B cell (primary cell): ENCODE measurements at regions not wholly inside any gene's neighbourhood (a gene's known extent, or its start where the extent isn't known, plus 50 kb on each side); places are given as distances from the start of the nearest gene placed in this dataset.

ENCODE experiments used
- ATAC-seq: fragments of 200-7000 bp; cut with Tn5 transposase; one replicate; pipeline ENCODE4 v1.10.0; 2021; ENCODE audit warnings: low read depth, mild to moderate bottlenecking, moderate number of reproducible peaks, moderate library complexity
- CTCF ChIA-PET: fragments of 350-600 bp; sonication (Branson Sonifier 250); formaldehyde crosslinking; loops from one replicate; lab custom pipeline; 2021; ENCODE audit warnings: antibody characterized with exemption, inconsistent platforms; lab: Charles Lee
- POLR2A ChIA-PET: fragments of 350-600 bp; sonication (Branson Sonifier 250); formaldehyde crosslinking; loops from one replicate; lab custom pipeline; 2021; ENCODE audit warnings: antibody characterized with exemption; lab: Charles Lee
- DNase-seq: peaks from one replicate; pipeline ENCODE4 v3.0.0; 2013
- H2AFZ ChIP-seq: 2 replicates; pipeline ENCODE4 v1.6.1; 2012; ENCODE audit warnings: mild to moderate bottlenecking, low read depth, low read length; ENCODE audit not compliant: insufficient read depth, poor library complexity, severe bottlenecking
- H3K27ac ChIP-seq, 2 donors: 1 replicate in 1 of 2; 2 replicates in 1 of 2; pipeline ENCODE4 v1.5.1; 2012 to 2013; ENCODE audit warnings: low read length in 2 of 2, mild to moderate bottlenecking in 2 of 2, moderate library complexity in 1 of 2
- H3K27me3 ChIP-seq, 4 experiments: fragments of 200-600 bp in 1 of 4; sonication (generic) in 1 of 4; replicated peaks in 1 of 4; 1 replicate in 2 of 4; 2 replicates in 2 of 4; pipeline versions ENCODE4 v1.6.1 to v1.7.0; 2013 to 2016; ENCODE audit warnings: low read length in 3 of 4, mild to moderate bottlenecking in 2 of 4, mixed read lengths in 1 of 4, moderate library complexity in 1 of 4; ENCODE audit not compliant: insufficient read depth in 4 of 4, control insufficient read depth in 3 of 4; ENCODE audit errors: control extremely low read depth in 1 of 4
- H3K36me3 ChIP-seq, 2 experiments: replicated peaks in 1 of 2; 1 replicate in 1 of 2; 2 replicates in 1 of 2; pipeline versions ENCODE4 v1.6.1 to v1.7.1; 2013; ENCODE audit warnings: low read length in 1 of 2; ENCODE audit not compliant: insufficient read depth in 2 of 2, control insufficient read depth in 1 of 2; ENCODE audit errors: control extremely low read depth in 1 of 2, extremely low read depth in 1 of 2
- H3K4me1 ChIP-seq, 2 donors: fragments of 200-600 bp in 1 of 2; sonication (generic) in 1 of 2; 1 replicate in 1 of 2; 2 replicates in 1 of 2; pipeline versions ENCODE4 v1.5.1 to v1.6.1; 2013 to 2017; ENCODE audit warnings: low read length in 2 of 2; ENCODE audit not compliant: control insufficient read depth in 2 of 2, insufficient read depth in 2 of 2
- H3K4me2 ChIP-seq: replicated peaks from 2 replicates; pipeline ENCODE3; 2012; ENCODE audit warnings: mild to moderate bottlenecking, low read depth, low read length; ENCODE audit not compliant: poor library complexity, severe bottlenecking
- H3K4me3 ChIP-seq, 5 experiments: fragments of 200-600 bp in 1 of 5; sonication (generic) in 1 of 5; 1 replicate in 3 of 5; 2 replicates in 2 of 5; pipeline versions ENCODE4 v1.5.1 to v1.7.0; 2011 to 2016; ENCODE audit warnings: low read length in 4 of 5, mild to moderate bottlenecking in 4 of 5, low read depth in 2 of 5, control low read depth in 1 of 5, moderate library complexity in 1 of 5; ENCODE audit not compliant: insufficient read depth in 1 of 5; ENCODE audit errors: control extremely low read depth in 1 of 5, extremely low read depth in 1 of 5
- H3K79me2 ChIP-seq: fragments of 200-600 bp; sonication (generic); one replicate; pipeline ENCODE4 v1.6.0; 2016; ENCODE audit warnings: low read length; ENCODE audit not compliant: control insufficient read depth, insufficient read depth
- H3K9ac ChIP-seq: fragments of 200-600 bp; sonication (generic); 2 replicates; pipeline ENCODE4 v1.6.1; 2017; ENCODE audit warnings: mild to moderate bottlenecking, low read length, moderate library complexity
- H3K9me3 ChIP-seq, 3 donors: one replicate each; pipeline versions ENCODE4 v1.6.1 to v1.7.1; 2013; ENCODE audit warnings: low read length in 2 of 3; ENCODE audit not compliant: control insufficient read depth in 2 of 3, insufficient read depth in 1 of 3; ENCODE audit errors: control extremely low read depth in 1 of 3
- H4K20me1 ChIP-seq: 2 replicates; pipeline ENCODE4 v1.6.0; 2012; ENCODE audit warnings: mild to moderate bottlenecking, low read length; ENCODE audit not compliant: insufficient read depth, control insufficient read depth, poor library complexity, severe bottlenecking
- H3K27ac Mint-ChIP-seq: one replicate; pipeline ENCODE4 v1.8.0; 2021; ENCODE audit warnings: mixed read lengths
- H3K27me3 Mint-ChIP-seq: one replicate; pipeline ENCODE4 v1.8.0; 2021; ENCODE audit warnings: mixed read lengths
- H3K4me1 Mint-ChIP-seq: one replicate; pipeline ENCODE4 v1.8.0; 2021; ENCODE audit warnings: mixed read lengths
- H3K4me3 Mint-ChIP-seq: one replicate; pipeline ENCODE4 v1.8.0; 2021; ENCODE audit warnings: mixed read lengths
- H3K9me3 Mint-ChIP-seq: one replicate; pipeline ENCODE4 v1.8.0; 2022; ENCODE audit warnings: mixed read lengths; ENCODE audit not compliant: insufficient read depth
- EZH2 ChIP-seq: IDR thresholded peaks from 2 replicates; pipeline ENCODE4 v1.6.1; 2012; ENCODE audit warnings: borderline replicate concordance, low read depth, mild to moderate bottlenecking, moderate library complexity, low read length; ENCODE audit not compliant: insufficient read depth, poor library complexity, severe bottlenecking
- WGBS: methylation state at CpG from one replicate; pipeline ENCODE4 v1.1.5; 2013; ENCODE audit warnings: missing lambda C conversion rate; ENCODE audit not compliant: insufficient coverage; 5-methylcytosine and 5-hydroxymethylcytosine counted together
- intact Hi-C: fragments of 100-400 bp; cut with micrococcal nuclease; formaldehyde crosslinking; loops from one replicate; pipeline ENCODE4 v1.10.0; 2022
- TF ChIP-seq, protein P1 (sequence below): fragments of 200-600 bp; IDR thresholded peaks from one replicate; pipeline ENCODE4 v1.8.0; 2022; ENCODE audit warnings: antibody characterized with exemption, mild to moderate bottlenecking

DNA sequence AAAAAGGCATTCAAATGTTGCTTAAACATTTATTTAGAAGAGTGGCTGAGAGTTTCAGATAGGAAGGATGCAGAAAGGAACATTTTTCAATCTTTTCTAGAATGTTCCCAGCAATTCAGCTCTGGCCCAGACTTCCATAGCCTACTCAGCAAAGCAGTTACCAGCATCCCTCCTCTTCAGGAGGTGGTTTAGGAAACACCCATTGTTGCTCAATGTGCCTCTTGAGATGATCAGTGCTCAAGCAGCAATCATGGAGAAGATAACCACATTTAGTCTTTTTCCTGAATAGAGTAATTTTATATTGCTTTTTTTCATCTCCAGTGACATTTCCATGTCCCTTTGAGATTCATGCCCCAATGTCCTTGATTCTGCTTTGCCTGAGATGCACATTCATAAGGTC, 328.7 kb upstream of the PPARGC1A start:
- H2AFZ ChIP-seq = no peak overlapping the region
- H3K4me2 ChIP-seq = no peak overlapping the region
- intact Hi-C loops = no loop called here
- no peak overlapping the region for H3K4me3 Mint-ChIP-seq
- ChIA-PET CTCF (no interaction called here), POLR2A (no interaction called here)
- H3K9me3 Mint-ChIP-seq = no peaks in the 10 kb centered on the region
- H3K4me1 ChIP-seq = no peaks in the 10 kb centered on the region
- H3K27ac ChIP-seq = no peak overlapping the region
- no peaks in the 10 kb centered on the region for H3K79me2 ChIP-seq
- no peaks in the 10 kb centered on the region for H4K20me1 ChIP-seq
- no peak for ATAC-seq
- no peak overlapping the region for H3K9ac ChIP-seq
- H3K4me3 ChIP-seq = no peak overlapping the region
- H3K27me3 Mint-ChIP-seq = no peaks in the 10 kb centered on the region
- no peaks in the 10 kb centered on the region for H3K27me3 ChIP-seq
- H3K4me1 Mint-ChIP-seq = no peaks in the 10 kb centered on the region
- no peaks in the 10 kb centered on the region for H3K9me3 ChIP-seq
- no peak for TF ChIP-seq EZH2
- TF ChIP-seq, protein P1, sequence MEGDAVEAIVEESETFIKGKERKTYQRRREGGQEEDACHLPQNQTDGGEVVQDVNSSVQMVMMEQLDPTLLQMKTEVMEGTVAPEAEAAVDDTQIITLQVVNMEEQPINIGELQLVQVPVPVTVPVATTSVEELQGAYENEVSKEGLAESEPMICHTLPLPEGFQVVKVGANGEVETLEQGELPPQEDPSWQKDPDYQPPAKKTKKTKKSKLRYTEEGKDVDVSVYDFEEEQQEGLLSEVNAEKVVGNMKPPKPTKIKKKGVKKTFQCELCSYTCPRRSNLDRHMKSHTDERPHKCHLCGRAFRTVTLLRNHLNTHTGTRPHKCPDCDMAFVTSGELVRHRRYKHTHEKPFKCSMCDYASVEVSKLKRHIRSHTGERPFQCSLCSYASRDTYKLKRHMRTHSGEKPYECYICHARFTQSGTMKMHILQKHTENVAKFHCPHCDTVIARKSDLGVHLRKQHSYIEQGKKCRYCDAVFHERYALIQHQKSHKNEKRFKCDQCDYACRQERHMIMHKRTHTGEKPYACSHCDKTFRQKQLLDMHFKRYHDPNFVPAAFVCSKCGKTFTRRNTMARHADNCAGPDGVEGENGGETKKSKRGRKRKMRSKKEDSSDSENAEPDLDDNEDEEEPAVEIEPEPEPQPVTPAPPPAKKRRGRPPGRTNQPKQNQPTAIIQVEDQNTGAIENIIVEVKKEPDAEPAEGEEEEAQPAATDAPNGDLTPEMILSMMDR = no peak
- H3K27ac Mint-ChIP-seq = no peak overlapping the region
- no peaks in the 10 kb centered on the region for H3K36me3 ChIP-seq
- DNase-seq = no peak

DNA sequence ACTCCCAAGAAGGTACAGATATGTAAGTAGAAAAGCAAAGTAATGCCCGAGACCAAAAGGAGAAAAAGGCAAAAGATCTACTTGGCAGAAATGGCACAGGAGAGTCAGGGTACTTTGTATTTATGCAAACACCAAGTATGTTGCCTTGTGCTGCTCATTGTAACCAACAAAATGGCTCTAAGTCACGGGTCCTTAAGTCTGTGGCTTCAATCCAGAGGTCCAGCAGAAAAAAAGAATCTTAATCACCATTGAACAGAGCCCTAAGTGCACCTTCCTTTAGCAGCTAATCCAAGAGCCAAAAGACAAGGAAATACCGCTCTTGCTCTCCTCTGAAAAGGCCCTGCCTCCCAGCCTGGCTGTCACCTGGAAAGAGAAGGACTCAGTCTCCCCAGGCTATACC, 324.9 kb upstream of the PPARGC1A start:
- ChIA-PET POLR2A (no interaction called here), CTCF (no interaction called here)
- no peak for ATAC-seq
- Histone ChIP-seq H3K79me2 (no peaks in the 10 kb centered on the region), H2AFZ (no peak overlapping the region), H3K4me2 (no peak overlapping the region), H3K36me3 (no peaks in the 10 kb centered on the region), H3K9me3 (peaks cover 0 to 7% (median 0%) of the 10 kb centered on the region in 3 donors), H3K9ac (no peak overlapping the region), H3K4me3 (no peak overlapping the region), H3K4me1 (no peaks in the 10 kb centered on the region), H3K27me3 (no peaks in the 10 kb centered on the region), H3K27ac (no peak overlapping the region), H4K20me1 (no peaks in the 10 kb centered on the region)
- WGBS = 55% methylated on average over 2 of the region's 3 CpGs
- intact Hi-C loops = no loop called here
- no peaks in the 10 kb centered on the region for H3K4me1 Mint-ChIP-seq
- no peaks in the 10 kb centered on the region for H3K9me3 Mint-ChIP-seq
- no peak overlapping the region for H3K4me3 Mint-ChIP-seq
- no peak for DNase-seq
- no peaks in the 10 kb centered on the region for H3K27me3 Mint-ChIP-seq
- H3K27ac Mint-ChIP-seq = no peak overlapping the region
- no peak for TF ChIP-seq EZH2
- TF ChIP-seq, protein P1 = no peak
